HCT116 (cell line): ENCODE measurements at regions not wholly inside any gene's neighbourhood (a gene's known extent, or its start where the extent isn't known, plus 50 kb on each side); places are given as distances from the start of the nearest gene placed in this dataset.

Experiments used
- ATAC-seq: fragments of 200-7000 bp; cut with Tn5 transposase; 2 replicates; pipeline ENCODE4 v1.9.1; 2020; ENCODE audit warnings: mild to moderate bottlenecking, moderate library complexity
- BruUV-seq: library from RNA; stranded (reverse); fragments of 400-500 nt; replicated peaks from 2 replicates; lab custom pipeline; 2021; lab: Mats Ljungman, UMichigan
- CTCF ChIA-PET: fragments of 300-600 bp; sonication (Branson Sonifier 250); formaldehyde crosslinking; loops from one replicate; lab custom pipeline; 2021; ENCODE audit warnings: antibody characterized with exemption; lab: Charles Lee
- POLR2A ChIA-PET: fragments of 300-600, 350-600 bp; sonication (Branson Sonifier 250); formaldehyde crosslinking; loops from one replicate; lab custom pipeline; 2021; ENCODE audit warnings: antibody characterized with exemption; lab: Charles Lee
- RAD21 ChIA-PET, 2 experiments: fragments of 300-600 bp; sonication (Branson Sonifier 250); formaldehyde crosslinking; loops; one replicate each; lab custom pipeline; 2023; ENCODE audit warnings: low total read pairs in 2 of 2; ENCODE audit not compliant: uncharacterized antibody in 2 of 2, unreplicated experiment in 2 of 2, low non-redundant PET in 1 of 2; lab: Charles Lee
- DNase-seq: peaks from one replicate; pipeline ENCODE4 v3.0.0-alpha.2; 2010; ENCODE audit warnings: low read depth, low spot score
- H2AFZ ChIP-seq: fragments of 200-600 bp; shearing (Covaris generic), sonication (generic); 2 replicates; pipeline ENCODE4 v1.6.1; 2017; ENCODE audit warnings: low read depth, mixed run types, mixed read lengths, antibody characterized with exemption, low read length; ENCODE audit not compliant: poor library complexity, severe bottlenecking
- H3K27ac ChIP-seq: 2 replicates; pipeline ENCODE4 v1.5.1; 2012; ENCODE audit warnings: low read depth, low read length
- H3K27me3 ChIP-seq: fragments of 200-600 bp; sonication (generic); 2 replicates; pipeline ENCODE4 v1.6.1; 2016; ENCODE audit warnings: mixed run types, low read length, mixed read lengths; ENCODE audit not compliant: insufficient read depth
- H3K36me3 ChIP-seq, 2 experiments: fragments of 200-500 bp in 1 of 2; fragments of 200-600 bp in 1 of 2; sonication (Bioruptor generic) in 1 of 2; sonication (generic) in 1 of 2; 2 replicates each; pipeline versions ENCODE4 v1.5.1 to v1.6.1; 2014 to 2016; ENCODE audit warnings: low read length in 2 of 2, inconsistent platforms in 1 of 2, mixed read lengths in 1 of 2, mixed run types in 1 of 2; ENCODE audit not compliant: insufficient read depth in 2 of 2, control insufficient read depth in 1 of 2
- H3K4me1 ChIP-seq, 2 experiments: fragments of 200-600 bp in 1 of 2; sonication (generic) in 1 of 2; 2 replicates each; pipeline versions ENCODE4 v1.5.1 to v1.6.1; 2012 to 2017; ENCODE audit warnings: low read length in 2 of 2, inconsistent platforms in 1 of 2, mild to moderate bottlenecking in 1 of 2, mixed read lengths in 1 of 2, mixed run types in 1 of 2, moderate library complexity in 1 of 2; ENCODE audit not compliant: insufficient read depth in 2 of 2, control insufficient read depth in 1 of 2
- H3K4me2 ChIP-seq: fragments of 200-600 bp; sonication (generic); 2 replicates; pipeline ENCODE4 v1.6.1; 2017; ENCODE audit warnings: mixed run types, low read length, mixed read lengths
- H3K4me3 ChIP-seq, 2 experiments: fragments of 200-600 bp in 1 of 2; sonication (generic) in 1 of 2; replicated peaks in 1 of 2; 2 replicates each; pipeline ENCODE4 v1.5.1; 2011 to 2016; ENCODE audit warnings: low read length in 2 of 2, control low read depth in 1 of 2, low read depth in 1 of 2, mild to moderate bottlenecking in 1 of 2, mixed read lengths in 1 of 2, mixed run types in 1 of 2
- H3K79me2 ChIP-seq: fragments of 200-600 bp; sonication (generic); 2 replicates; pipeline ENCODE4 v1.6.1; 2017; ENCODE audit warnings: mild to moderate bottlenecking, mixed run types, low read length, moderate library complexity, mixed read lengths; ENCODE audit not compliant: insufficient read depth
- H3K9ac ChIP-seq: fragments of 200-600 bp; sonication (generic); 2 replicates; pipeline ENCODE4 v1.6.1; 2016; ENCODE audit warnings: low read length, mixed read lengths
- H3K9me2 ChIP-seq: fragments of 200-600 bp; sonication (generic), shearing (Covaris generic); 2 replicates; pipeline ENCODE4 v1.6.1; 2017; ENCODE audit warnings: mixed run types, mild to moderate bottlenecking, moderate library complexity; ENCODE audit not compliant: insufficient read depth
- H3K9me3 ChIP-seq, 2 experiments: fragments of 200-500 bp in 1 of 2; fragments of 200-600 bp in 1 of 2; sonication (Bioruptor generic) in 1 of 2; sonication (generic) in 1 of 2; 2 replicates each; pipeline ENCODE4 v1.6.1; 2014 to 2017; ENCODE audit warnings: low read length in 2 of 2, mixed read lengths in 2 of 2, inconsistent platforms in 1 of 2, low read depth in 1 of 2, mild to moderate bottlenecking in 1 of 2, mixed run types in 1 of 2, moderate library complexity in 1 of 2; ENCODE audit not compliant: control insufficient read depth in 1 of 2, insufficient read depth in 1 of 2
- H4K20me1 ChIP-seq: fragments of 200-600 bp; sonication (generic), shearing (Covaris generic); 2 replicates; pipeline ENCODE4 v1.6.1; 2017; ENCODE audit warnings: mixed run types, mild to moderate bottlenecking, moderate library complexity; ENCODE audit not compliant: insufficient read depth
- ATF3 ChIP-seq: IDR thresholded peaks from 2 replicates; pipeline ENCODE4 v1.6.1; 2012
- CTCF ChIP-seq, 3 experiments: fragments of 200-600 bp in 1 of 3; sonication (generic) in 1 of 3; IDR thresholded peaks in 2 of 3; conservative IDR thresholded peaks in 1 of 3; 2 replicates each; pipeline ENCODE4 v1.5.1; 2012 to 2017; ENCODE audit warnings: low read depth in 2 of 3, low read length in 2 of 3, antibody characterized with exemption in 1 of 3, borderline replicate concordance in 1 of 3, control low read depth in 1 of 3, mild to moderate bottlenecking in 1 of 3, mixed read lengths in 1 of 3, mixed run types in 1 of 3, moderate library complexity in 1 of 3; ENCODE audit not compliant: insufficient read depth in 1 of 3
- JUND ChIP-seq: IDR thresholded peaks from 2 replicates; pipeline ENCODE4 v1.6.1; 2012
- MAX ChIP-seq: IDR thresholded peaks from 2 replicates; pipeline ENCODE4 v1.6.1; 2012
- POLR2A ChIP-seq: IDR thresholded peaks from 2 replicates; pipeline ENCODE4 v1.7.0; 2011; ENCODE audit warnings: borderline replicate concordance; ENCODE audit not compliant: insufficient read depth, insufficient read length; ENCODE audit errors: extremely low read depth
- POLR2AphosphoS5 ChIP-seq: IDR thresholded peaks from 2 replicates; pipeline ENCODE4 v1.6.1; 2011; ENCODE audit warnings: mild to moderate bottlenecking, low read depth, low read length, moderate library complexity
- SP1 ChIP-seq: IDR thresholded peaks from 2 replicates; pipeline ENCODE4 v1.6.1; 2012; ENCODE audit warnings: low read depth
- YY1 ChIP-seq: IDR thresholded peaks from 2 replicates; pipeline ENCODE4 v1.6.1; 2011; ENCODE audit warnings: low read length, low read depth, moderate library complexity, mild to moderate bottlenecking; ENCODE audit not compliant: insufficient replicate concordance; ENCODE audit errors: extremely low read depth
- ZBTB33 ChIP-seq: IDR thresholded peaks from 2 replicates; pipeline ENCODE4 v1.6.1; 2011; ENCODE audit warnings: mild to moderate bottlenecking, low read length, moderate library complexity; ENCODE audit not compliant: insufficient replicate concordance; ENCODE audit errors: extremely low read depth
- ZNF274 ChIP-seq: fragments of 200-500 bp; sonication (Bioruptor generic); IDR thresholded peaks from 2 replicates; pipeline ENCODE4 v1.6.1; 2014; ENCODE audit warnings: mild to moderate bottlenecking, low read depth, low read length, inconsistent platforms
- intact Hi-C: fragments of 100-400 bp; cut with micrococcal nuclease; formaldehyde crosslinking; loops from 2 replicates; pipeline ENCODE4 v1.10.0; 2022

GRCh38 chr15:77544162-77544561, 88.5 kb downstream of the LINGO1 start:
- no TSS peak for BruUV-seq
- TF ChIP-seq SP1 (no peak), CTCF (IDR thresholded peaks at IDR 0.05 in 2 of 3, conservative IDR thresholded peaks at IDR 0.05 in 1 of 3; ENCODE audit: borderline replicate concordance in 1 of 3, insufficient read depth in 1 of 3, low read depth in 2 of 3, low read length in 2 of 3) (no peak), ZBTB33 (no peak), POLR2AphosphoS5 (no peak), YY1 (no peak), POLR2A (no peak), ATF3 (no peak), ZNF274 (no peak), MAX (no peak), JUND (no peak)
- TF ChIP-seq, all 23 proteins: peak for 0
- Histone ChIP-seq H3K27me3 (no peaks in the 10 kb centered on the region), H2AFZ (peak overlapping the region; percentile 65), H4K20me1 (no peaks in the 10 kb centered on the region), H3K9me3 (no peaks in the 10 kb centered on the region), H3K36me3 (no peaks in the 10 kb centered on the region), H3K9ac (no peak overlapping the region), H3K79me2 (no peaks in the 10 kb centered on the region), H3K4me3 (no peak overlapping the region), H3K9me2 (no peaks in the 10 kb centered on the region), H3K4me2 (peak overlapping the region; percentile 92; the same call in 1 of the 2 replicates), H3K4me1 (peaks cover 0 to 35% of the 10 kb centered on the region in 2 experiments; a peak in 3 of 4 replicates), H3K27ac (no peak overlapping the region)
- DNase-seq (no peak), ATAC-seq (no peak)
- intact Hi-C loops: no loop called here
- ChIA-PET POLR2A (interaction anchor here (0.7 to 1.0 kb wide), 2 partner anchors 56 to 288 kb away, joined by 3 read pairs; no protein-coding TSS in a partner anchor), RAD21 (interaction anchor here (0.8 to 2.0 kb wide), 7 partner anchors 35 to 436 kb away, joined by 4 to 9 read pairs (median 5); no protein-coding TSS in a partner anchor), CTCF (interaction anchor here (0.8 to 2.5 kb wide), 34 partner anchors 8 to 603 kb away, joined by 3 to 61 read pairs (median 6); partner anchors contain the start of genes LINGO1 and TSPAN3)
